GM21528 (cell line): ENCODE measurements at regions not wholly inside any gene's neighbourhood (a gene's known extent, or its start where the extent isn't known, plus 50 kb on each side); places are given as distances from the start of the nearest gene placed in this dataset.

Experiments used
- ATAC-seq: cut with Tn5 transposase; IDR thresholded peaks from one replicate; pipeline ENCODE4 v1.9.1; 2021; ENCODE audit warnings: mild to moderate bottlenecking, moderate library complexity; ENCODE audit not compliant: unreplicated experiment, low FRiP score

GRCh38 chr1:81052162-81052561, 748.6 kb upstream of the ADGRL2 start:
- no peak for ATAC-seq

- no peak for ATAC-seq
These were observed 750.3 kb upstream of the ADGRL2 start for GRCh38 chr1:81050390-81050789.

GRCh38 chr1:81044708-81045107, 756.0 kb upstream of the ADGRL2 start:
- ATAC-seq, result no peak

GRCh38 chr1:81042225-81042624, 758.5 kb upstream of the ADGRL2 start:
- no peak for ATAC-seq

GRCh38 chr1:81034291-81034690, 766.4 kb upstream of the ADGRL2 start:
- ATAC-seq, result no peak

GRCh38 chr1:81032973-81033425, 767.7 kb upstream of the ADGRL2 start:
- no peak for ATAC-seq

GRCh38 chr1:81032374-81032773, 768.4 kb upstream of the ADGRL2 start:
- ATAC-seq, result no peak

- ATAC-seq, result no peak
These were observed 770.3 kb upstream of the ADGRL2 start for GRCh38 chr1:81030441-81030840.

- ATAC-seq, result no peak
These were observed 771.5 kb upstream of the ADGRL2 start for GRCh38 chr1:81029266-81029665.

- no peak for ATAC-seq
These were observed 777.5 kb upstream of the ADGRL2 start for GRCh38 chr1:81023187-81023724.

- ATAC-seq, result no peak
These were observed 779.6 kb upstream of the ADGRL2 start for GRCh38 chr1:81021134-81021533.

GRCh38 chr1:81020506-81020905, 780.2 kb upstream of the ADGRL2 start:
- ATAC-seq, result no peak

GRCh38 chr1:81010126-81010525, 790.6 kb upstream of the ADGRL2 start:
- ATAC-seq, result no peak

- ATAC-seq, result no peak
These were observed 792.4 kb upstream of the ADGRL2 start for GRCh38 chr1:81008293-81008692.

GRCh38 chr1:81007024-81007423, 793.7 kb upstream of the ADGRL2 start:
- no peak for ATAC-seq

GRCh38 chr1:81006502-81006901, 794.2 kb upstream of the ADGRL2 start:
- ATAC-seq, result no peak

- ATAC-seq, result no peak
These were observed 796.7 kb upstream of the ADGRL2 start for GRCh38 chr1:81004011-81004410.

- ATAC-seq, result no peak
These were observed 805.8 kb upstream of the ADGRL2 start for GRCh38 chr1:80994934-80995333.

- ATAC-seq, result no peak
These were observed 806.7 kb upstream of the ADGRL2 start for GRCh38 chr1:80994038-80994437.

- ATAC-seq, result no peak
These were observed 807.4 kb upstream of the ADGRL2 start for GRCh38 chr1:80993154-80993980.

GRCh38 chr1:80989455-80989854, 811.3 kb upstream of the ADGRL2 start:
- no peak for ATAC-seq

- no peak for ATAC-seq
These were observed 811.8 kb upstream of the ADGRL2 start for GRCh38 chr1:80988926-80989325.
